HG03159 (cell line): ENCODE measurements at regions not wholly inside any gene's neighbourhood (a gene's known extent, or its start where the extent isn't known, plus 50 kb on each side); places are given as distances from the start of the nearest gene placed in this dataset.

Experiments
- ATAC-seq: cut with Tn5 transposase; IDR thresholded peaks from one replicate; pipeline ENCODE4 v1.9.1; 2021; ENCODE audit warnings: mild to moderate bottlenecking, moderate library complexity; ENCODE audit not compliant: unreplicated experiment

DNA sequence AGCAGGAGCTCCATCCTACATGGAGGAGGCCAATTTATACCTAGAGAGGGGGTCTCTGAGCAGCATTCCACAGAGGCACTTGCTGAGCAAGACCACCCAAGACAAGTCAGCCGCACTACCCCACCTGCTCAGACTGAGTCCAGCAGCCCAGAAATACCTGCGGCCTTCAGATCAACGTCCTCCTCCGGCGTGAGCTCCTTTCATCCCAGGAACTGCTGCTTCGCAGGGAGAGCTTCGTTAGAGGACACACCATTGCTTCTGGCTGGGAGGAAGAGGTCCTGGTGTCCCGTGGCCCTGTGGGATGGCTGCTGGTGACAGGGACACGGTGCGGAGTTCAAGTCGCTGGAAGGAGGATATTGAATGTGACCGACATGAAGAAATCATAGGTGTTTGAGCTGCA lies 216.9 kb upstream of the PPP2R2D start:
- ATAC-seq: no peak

GRCh38 chr10:131685007-131685406 lies 215.8 kb upstream of the PPP2R2D start:
- no peak for ATAC-seq

GRCh38 chr10:131685576-131685975 lies 215.2 kb upstream of the PPP2R2D start:
- no peak for ATAC-seq

- no peak for ATAC-seq
Measured at GRCh38 chr10:131686781-131687420, 213.9 kb upstream of the PPP2R2D start.

DNA sequence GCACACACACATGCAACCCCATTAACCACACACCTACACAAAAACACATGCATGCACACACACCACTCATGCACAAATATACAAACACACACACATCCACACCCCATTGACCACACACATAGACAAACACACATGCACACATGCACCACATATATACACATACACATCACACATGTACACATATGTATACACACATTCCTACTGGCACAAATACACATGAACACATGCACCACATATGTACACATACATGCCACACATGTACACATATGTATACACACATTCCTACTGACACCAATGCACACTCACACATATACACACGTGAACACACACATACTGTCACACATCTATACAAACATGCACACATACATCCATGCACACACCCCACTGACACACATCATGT lies 212.5 kb upstream of the PPP2R2D start:
- ATAC-seq: no peak

DNA sequence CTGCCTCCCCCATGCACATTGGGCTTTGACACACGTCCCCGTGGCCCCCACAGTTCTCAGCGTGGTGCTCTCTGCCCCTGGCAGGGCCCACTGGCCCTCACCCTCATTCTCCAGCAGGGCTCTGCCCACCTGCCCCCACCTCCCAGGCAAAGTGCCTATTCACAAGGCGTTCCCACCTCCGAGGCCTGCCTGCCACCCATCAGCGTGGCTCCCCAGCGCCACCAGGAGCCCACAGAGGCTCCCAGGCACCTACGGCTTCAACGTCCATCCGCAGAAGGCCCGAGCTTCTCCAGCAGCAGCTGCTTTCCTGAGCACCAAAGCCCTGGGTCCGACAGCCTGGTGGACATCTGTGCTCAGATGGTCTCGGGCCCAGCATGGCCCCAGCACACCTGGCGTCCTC lies 211.8 kb upstream of the PPP2R2D start:
- no peak for ATAC-seq

DNA sequence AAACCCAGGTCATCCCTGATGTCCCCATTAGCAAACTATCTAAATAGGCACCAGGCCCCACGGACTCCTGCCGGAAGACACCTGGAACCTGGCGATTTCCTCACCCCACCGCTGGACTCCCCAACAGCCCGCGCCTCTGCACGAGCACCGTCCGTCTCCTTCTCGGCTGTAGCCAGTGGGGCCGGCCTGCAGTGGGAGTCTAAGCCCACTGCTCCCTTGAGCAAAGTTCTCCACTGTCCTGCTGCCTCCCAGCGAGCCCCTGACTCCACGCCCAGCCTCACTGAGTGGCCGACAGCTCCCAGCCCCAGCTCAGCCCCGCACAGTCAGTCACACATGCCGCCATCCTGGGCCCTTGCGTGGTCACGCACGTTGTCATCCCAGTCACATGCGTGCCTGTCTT lies 211.3 kb upstream of the PPP2R2D start:
- no peak for ATAC-seq

DNA sequence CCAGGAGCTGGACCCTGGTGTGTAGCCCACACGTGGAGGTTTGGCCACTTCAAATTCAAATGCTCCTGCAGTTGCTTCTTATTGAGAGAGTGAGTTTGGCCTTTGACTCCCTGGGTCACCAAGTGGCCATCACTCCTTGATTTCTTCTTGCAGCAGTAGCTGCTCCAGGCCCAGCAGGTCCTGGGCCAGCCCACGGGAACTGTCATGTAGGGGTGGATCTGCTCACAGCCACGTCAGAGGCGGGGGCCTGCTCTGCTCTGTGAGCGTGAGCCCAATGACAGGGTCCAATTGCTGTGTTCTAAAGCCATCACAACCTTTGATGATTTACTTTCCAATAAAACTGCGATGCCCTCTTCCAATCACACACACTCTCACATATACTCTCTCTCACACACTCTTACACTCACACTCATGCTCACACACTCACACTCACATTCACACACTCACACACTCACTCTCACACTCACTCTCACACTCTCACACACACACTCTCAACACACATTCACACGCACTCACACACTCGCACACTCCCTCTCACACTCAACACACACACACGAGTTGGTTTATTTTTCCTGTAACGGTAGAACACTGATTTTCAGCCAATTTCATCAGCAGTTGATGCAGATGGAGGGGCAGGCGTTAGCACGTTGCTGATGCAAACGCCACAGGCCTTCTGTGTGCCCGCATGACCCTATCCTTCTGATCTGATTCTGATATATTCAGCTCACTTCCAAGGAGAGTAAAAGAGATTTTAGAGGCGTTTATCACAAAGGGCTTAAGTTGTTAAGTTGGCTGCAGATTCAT lies 210.7 kb upstream of the PPP2R2D start:
- ATAC-seq: no peak

GRCh38 chr10:131690805-131691239 lies 210.0 kb upstream of the PPP2R2D start:
- ATAC-seq: no peak

DNA sequence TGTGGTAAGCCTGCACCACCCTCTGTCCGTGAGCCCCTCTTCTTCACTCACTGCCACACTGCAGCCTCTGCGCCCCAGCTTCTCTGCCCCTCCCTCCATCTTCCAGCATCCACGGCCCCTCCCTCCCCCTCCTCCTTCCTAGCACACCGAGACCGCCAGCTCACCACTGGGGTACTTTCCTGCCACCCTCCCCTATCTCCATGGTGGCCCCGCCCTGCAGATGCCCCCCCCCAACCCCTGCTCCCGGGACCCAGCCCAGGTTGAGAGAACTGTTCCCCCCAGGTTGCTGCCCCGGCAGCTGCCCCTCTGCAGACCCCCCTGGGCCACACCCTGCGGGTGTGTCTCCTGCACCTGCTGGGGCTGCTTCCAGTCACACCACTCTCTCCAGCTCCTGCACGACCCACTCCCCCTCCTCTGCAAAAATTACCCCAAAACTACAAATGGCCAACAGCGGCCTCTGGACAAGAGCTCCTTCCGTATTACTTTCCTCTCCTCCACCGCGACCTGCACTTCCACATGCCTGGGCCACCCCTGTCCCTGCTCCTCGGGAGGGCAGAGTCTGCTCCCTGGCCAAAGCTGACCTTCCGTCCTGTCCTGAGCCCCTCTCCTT lies 209.2 kb upstream of the PPP2R2D start:
- ATAC-seq: no peak

GRCh38 chr10:131692176-131692575 lies 208.6 kb upstream of the PPP2R2D start:
- ATAC-seq: no peak

GRCh38 chr10:131692686-131693334 lies 208.0 kb upstream of the PPP2R2D start:
- no peak for ATAC-seq

GRCh38 chr10:131693766-131694165 lies 207.0 kb upstream of the PPP2R2D start:
- ATAC-seq: no peak

- ATAC-seq: no peak
Measured at GRCh38 chr10:131694168-131694780, 206.5 kb upstream of the PPP2R2D start.

DNA sequence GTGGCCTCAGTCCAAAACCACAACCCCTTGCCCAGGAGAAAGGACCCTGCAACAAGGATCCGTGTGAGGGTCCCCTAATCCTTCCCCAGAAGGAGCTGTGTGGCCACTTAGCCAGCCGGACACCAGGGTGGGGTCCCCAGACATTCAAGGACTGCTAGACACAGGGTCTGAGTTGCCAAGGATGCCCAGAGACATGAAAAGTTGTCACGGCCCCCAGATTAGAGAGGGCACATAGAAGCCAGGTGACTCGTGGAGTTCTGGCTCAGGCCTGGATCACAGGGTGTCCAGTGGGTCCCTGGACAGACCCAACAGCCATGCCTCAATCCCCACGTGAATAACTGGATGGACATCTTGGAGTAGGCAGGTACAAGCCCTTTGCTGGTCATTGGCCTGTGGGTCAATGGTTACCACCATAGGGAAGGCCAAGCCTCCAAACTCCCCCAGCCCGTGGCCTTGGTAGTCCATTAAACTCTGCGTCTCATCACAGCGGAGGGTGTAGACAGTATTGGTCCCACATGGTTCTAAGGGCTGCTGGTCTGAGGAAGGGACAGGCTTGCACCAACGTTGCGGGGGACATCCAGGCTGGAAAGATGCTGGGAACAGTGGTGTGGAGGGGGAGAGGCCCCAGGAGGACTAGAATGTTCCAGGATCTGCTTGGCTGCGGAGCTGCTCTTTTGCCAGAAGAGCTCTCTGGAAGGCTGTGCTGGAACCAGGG lies 205.9 kb upstream of the PPP2R2D start:
- ATAC-seq: no peak

GRCh38 chr10:131695496-131696165 lies 205.2 kb upstream of the PPP2R2D start:
- ATAC-seq: no peak

- no peak for ATAC-seq
Measured at GRCh38 chr10:131697476-131698128, 203.2 kb upstream of the PPP2R2D start.

DNA sequence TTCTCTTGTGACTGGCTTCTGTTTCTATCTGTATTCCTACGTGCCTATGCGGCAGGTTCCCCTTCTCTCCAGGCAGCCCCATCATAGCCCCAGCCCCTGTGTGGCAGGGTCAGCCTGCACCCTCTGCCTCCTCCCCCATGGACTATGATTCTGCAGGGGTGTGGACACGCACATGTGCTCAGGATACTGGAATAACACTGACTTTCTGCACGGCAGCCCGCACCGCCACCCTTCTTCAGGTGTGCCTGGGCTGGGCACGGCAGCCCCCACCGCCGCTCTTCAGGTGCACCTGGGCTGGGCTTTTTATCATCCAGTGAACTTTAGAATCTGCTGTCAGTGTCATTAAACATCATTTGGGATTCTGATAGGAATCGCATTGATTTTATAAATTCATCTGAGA lies 202.6 kb upstream of the PPP2R2D start:
- ATAC-seq: no peak

- no peak for ATAC-seq
Measured at GRCh38 chr10:131698986-131699385, 201.8 kb upstream of the PPP2R2D start.
